ENCODE measurements at regions not wholly inside any gene's neighbourhood (a gene's known extent, or its start where the extent isn't known, plus 50 kb on each side); places are given as distances from the start of the nearest gene placed in this dataset.

GRCh38 chr14:58782011-58782410, 144.2 kb downstream of the DACT1 start:
- TF ChIP-seq, protein P1, sequence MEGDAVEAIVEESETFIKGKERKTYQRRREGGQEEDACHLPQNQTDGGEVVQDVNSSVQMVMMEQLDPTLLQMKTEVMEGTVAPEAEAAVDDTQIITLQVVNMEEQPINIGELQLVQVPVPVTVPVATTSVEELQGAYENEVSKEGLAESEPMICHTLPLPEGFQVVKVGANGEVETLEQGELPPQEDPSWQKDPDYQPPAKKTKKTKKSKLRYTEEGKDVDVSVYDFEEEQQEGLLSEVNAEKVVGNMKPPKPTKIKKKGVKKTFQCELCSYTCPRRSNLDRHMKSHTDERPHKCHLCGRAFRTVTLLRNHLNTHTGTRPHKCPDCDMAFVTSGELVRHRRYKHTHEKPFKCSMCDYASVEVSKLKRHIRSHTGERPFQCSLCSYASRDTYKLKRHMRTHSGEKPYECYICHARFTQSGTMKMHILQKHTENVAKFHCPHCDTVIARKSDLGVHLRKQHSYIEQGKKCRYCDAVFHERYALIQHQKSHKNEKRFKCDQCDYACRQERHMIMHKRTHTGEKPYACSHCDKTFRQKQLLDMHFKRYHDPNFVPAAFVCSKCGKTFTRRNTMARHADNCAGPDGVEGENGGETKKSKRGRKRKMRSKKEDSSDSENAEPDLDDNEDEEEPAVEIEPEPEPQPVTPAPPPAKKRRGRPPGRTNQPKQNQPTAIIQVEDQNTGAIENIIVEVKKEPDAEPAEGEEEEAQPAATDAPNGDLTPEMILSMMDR (IDR thresholded peaks at IDR 0.05) = no peak
- no peak for TF ChIP-seq POLR2A (IDR thresholded peaks at IDR 0.05)

All from Peyer's patch (tissue), 4 donors.